ENCODE measurements at regions not wholly inside any gene's neighbourhood (a gene's known extent, or its start where the extent isn't known, plus 50 kb on each side); places are given as distances from the start of the nearest gene placed in this dataset.
A peak's percentile ranks its signal among the peaks of the same experiment; 100 is the strongest.

GRCh38 chr5:124257048-124257447 lies 489.4 kb downstream of the ZNF608 start:
- in situ Hi-C loops (cut with MboI) (no loop called here), intact Hi-C loops (cut with micrococcal nuclease) (no loop called here)
- ATAC-seq (no peak), DNase-seq (ENCODE audit: extremely low read depth in 1 of 4, low spot score in 3 of 4) (peak in 1 of 4 experiments; percentile 3), FAIRE-seq (no peak)
- no peaks in the 10 kb centered on the region for H3K9me3 ChIP-seq (replicated peaks; ENCODE audit: control insufficient read depth, insufficient read depth, low read depth, low read length)
- H3K79me2 ChIP-seq (ENCODE audit: control insufficient read depth, insufficient read depth, low read length) = no peaks in the 10 kb centered on the region
- no peaks in the 10 kb centered on the region; a peak in 1 of 5 replicates for H3K4me1 ChIP-seq (replicated peaks in 1 of 2; ENCODE audit: control insufficient read depth in 2 of 2, insufficient read depth in 2 of 2, low read length in 2 of 2)
- no peaks in the 10 kb centered on the region for H3K27me3 ChIP-seq (ENCODE audit: control insufficient read depth in 2 of 2, insufficient read depth in 2 of 2, low read length in 2 of 2)
- no peak overlapping the region for H3K4me3 ChIP-seq
- BruUV-seq (replicated peaks) = no TSS peak
- no peaks in the 10 kb centered on the region for H3K36me3 ChIP-seq (ENCODE audit: control insufficient read depth, insufficient read depth, low read length)
- ChIA-PET CTCF (ENCODE audit: low intra/inter-chr PET ratio) (no interaction called here), POLR2A (no interaction called here)
- H3K4me2 ChIP-seq (ENCODE audit: insufficient read depth, low read length) = no peak overlapping the region
- WGBS (ENCODE audit: insufficient coverage, low coverage, missing lambda C conversion rate) = 2% methylated on average over 8 of the region's 8 CpGs
- no peak overlapping the region for H3K9ac ChIP-seq (ENCODE audit: insufficient read depth in 1 of 2, low read depth in 2 of 2, low read length in 2 of 2)
- no peak overlapping the region for H3K27ac ChIP-seq (ENCODE audit: extremely low read depth, low read depth, low read length)
- H2AFZ ChIP-seq (ENCODE audit: low read depth, low read length) = no peak overlapping the region
- H4K20me1 ChIP-seq (replicated peaks; ENCODE audit: control insufficient read depth, insufficient read depth, low read length) = no peaks in the 10 kb centered on the region
- TF ChIP-seq ZNF408 (CRISPR knock-in tag; IDR thresholded peaks at IDR 0.05; ENCODE audit: low read depth) = no peak
- TF ChIP-seq NFE2 (IDR thresholded peaks at IDR 0.05; ENCODE audit: low read depth) = 0 out of 2 replicates have a peak, but pooled peaks have one; percentile 20
- H3K9me1 ChIP-seq (ENCODE audit: control insufficient read depth, insufficient read depth, low read length) = no peaks in the 10 kb centered on the region

GRCh38 chr5:124253203-124253810 lies 493.1 kb downstream of the ZNF608 start:
- ATAC-seq (no peak), DNase-seq (ENCODE audit: extremely low read depth in 1 of 4, low spot score in 3 of 4) (no peak), FAIRE-seq (no peak)
- Histone ChIP-seq H3K36me3 (ENCODE audit: control insufficient read depth, insufficient read depth, low read length) (no peaks in the 10 kb centered on the region), H3K9me3 (replicated peaks; ENCODE audit: control insufficient read depth, insufficient read depth, low read depth, low read length) (no peaks in the 10 kb centered on the region), H4K20me1 (replicated peaks; ENCODE audit: control insufficient read depth, insufficient read depth, low read length) (no peaks in the 10 kb centered on the region), H3K9ac (ENCODE audit: insufficient read depth in 1 of 2, low read depth in 2 of 2, low read length in 2 of 2) (no peak overlapping the region), H3K27me3 (ENCODE audit: control insufficient read depth in 2 of 2, insufficient read depth in 2 of 2, low read length in 2 of 2) (no peaks in the 10 kb centered on the region), H3K79me2 (ENCODE audit: control insufficient read depth, insufficient read depth, low read length) (no peaks in the 10 kb centered on the region), H3K27ac (ENCODE audit: extremely low read depth, low read depth, low read length) (no peak overlapping the region), H3K4me1 (replicated peaks in 1 of 2; ENCODE audit: control insufficient read depth in 2 of 2, insufficient read depth in 2 of 2, low read length in 2 of 2) (no peaks in the 10 kb centered on the region; a peak in 1 of 5 replicates), H3K4me3 (no peak overlapping the region), H3K9me1 (ENCODE audit: control insufficient read depth, insufficient read depth, low read length) (no peaks in the 10 kb centered on the region), H2AFZ (ENCODE audit: low read depth, low read length) (no peak overlapping the region), H3K4me2 (ENCODE audit: insufficient read depth, low read length) (no peak overlapping the region)
- in situ Hi-C loops (cut with MboI) = no loop called here
- intact Hi-C loops (cut with micrococcal nuclease) = no loop called here
- 0% methylated on average over 11 of the region's 11 CpGs for WGBS (ENCODE audit: insufficient coverage, low coverage, missing lambda C conversion rate)
- ChIA-PET POLR2A (no interaction called here), CTCF (ENCODE audit: low intra/inter-chr PET ratio) (no interaction called here)
- BruUV-seq (replicated peaks) = no TSS peak
- no peak for TF ChIP-seq ZNF431 (CRISPR knock-in tag; IDR thresholded peaks at IDR 0.05)
- no peak for TF ChIP-seq GMEB1 (CRISPR knock-in tag; IDR thresholded peaks at IDR 0.05)
- TF ChIP-seq MCM7 (IDR thresholded peaks at IDR 0.05) = no peak
- TF ChIP-seq, protein P1, sequence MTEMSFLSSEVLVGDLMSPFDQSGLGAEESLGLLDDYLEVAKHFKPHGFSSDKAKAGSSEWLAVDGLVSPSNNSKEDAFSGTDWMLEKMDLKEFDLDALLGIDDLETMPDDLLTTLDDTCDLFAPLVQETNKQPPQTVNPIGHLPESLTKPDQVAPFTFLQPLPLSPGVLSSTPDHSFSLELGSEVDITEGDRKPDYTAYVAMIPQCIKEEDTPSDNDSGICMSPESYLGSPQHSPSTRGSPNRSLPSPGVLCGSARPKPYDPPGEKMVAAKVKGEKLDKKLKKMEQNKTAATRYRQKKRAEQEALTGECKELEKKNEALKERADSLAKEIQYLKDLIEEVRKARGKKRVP (CRISPR knock-in tag; IDR thresholded peaks at IDR 0.05) = no peak
- no peak for TF ChIP-seq GTF2A2 (tag; IDR thresholded peaks at IDR 0.05)
- TF ChIP-seq ZSCAN29 (IDR thresholded peaks at IDR 0.05) = no peak
- TF ChIP-seq TCFL5 (CRISPR knock-in tag; conservative IDR thresholded peaks at IDR 0.05) = no peak
- no peak for TF ChIP-seq DACH1 (IDR thresholded peaks at IDR 0.05; ENCODE audit: partially characterized antibody)
- no peak for TF ChIP-seq NUFIP1 (IDR thresholded peaks at IDR 0.05; ENCODE audit: partially characterized antibody)
- TF ChIP-seq, protein P2, sequence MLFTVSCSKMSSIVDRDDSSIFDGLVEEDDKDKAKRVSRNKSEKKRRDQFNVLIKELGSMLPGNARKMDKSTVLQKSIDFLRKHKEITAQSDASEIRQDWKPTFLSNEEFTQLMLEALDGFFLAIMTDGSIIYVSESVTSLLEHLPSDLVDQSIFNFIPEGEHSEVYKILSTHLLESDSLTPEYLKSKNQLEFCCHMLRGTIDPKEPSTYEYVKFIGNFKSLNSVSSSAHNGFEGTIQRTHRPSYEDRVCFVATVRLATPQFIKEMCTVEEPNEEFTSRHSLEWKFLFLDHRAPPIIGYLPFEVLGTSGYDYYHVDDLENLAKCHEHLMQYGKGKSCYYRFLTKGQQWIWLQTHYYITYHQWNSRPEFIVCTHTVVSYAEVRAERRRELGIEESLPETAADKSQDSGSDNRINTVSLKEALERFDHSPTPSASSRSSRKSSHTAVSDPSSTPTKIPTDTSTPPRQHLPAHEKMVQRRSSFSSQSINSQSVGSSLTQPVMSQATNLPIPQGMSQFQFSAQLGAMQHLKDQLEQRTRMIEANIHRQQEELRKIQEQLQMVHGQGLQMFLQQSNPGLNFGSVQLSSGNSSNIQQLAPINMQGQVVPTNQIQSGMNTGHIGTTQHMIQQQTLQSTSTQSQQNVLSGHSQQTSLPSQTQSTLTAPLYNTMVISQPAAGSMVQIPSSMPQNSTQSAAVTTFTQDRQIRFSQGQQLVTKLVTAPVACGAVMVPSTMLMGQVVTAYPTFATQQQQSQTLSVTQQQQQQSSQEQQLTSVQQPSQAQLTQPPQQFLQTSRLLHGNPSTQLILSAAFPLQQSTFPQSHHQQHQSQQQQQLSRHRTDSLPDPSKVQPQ (CRISPR knock-in tag; IDR thresholded peaks at IDR 0.05; ENCODE audit: borderline replicate concordance) = no peak

All from K562 (cell line).